HG02870 (cell line): ENCODE measurements at regions not wholly inside any gene's neighbourhood (a gene's known extent, or its start where the extent isn't known, plus 50 kb on each side); places are given as distances from the start of the nearest gene placed in this dataset.
"Not testable (repeated sequence)": the region's sequence is repeated elsewhere in the genome, so short reads cannot be mapped to it uniquely, and the experiment has no call there.

Experiments
- ATAC-seq: cut with Tn5 transposase; IDR thresholded peaks from one replicate; pipeline ENCODE4 v1.9.1; 2021; ENCODE audit warnings: mild to moderate bottlenecking, moderate library complexity; ENCODE audit not compliant: unreplicated experiment

DNA sequence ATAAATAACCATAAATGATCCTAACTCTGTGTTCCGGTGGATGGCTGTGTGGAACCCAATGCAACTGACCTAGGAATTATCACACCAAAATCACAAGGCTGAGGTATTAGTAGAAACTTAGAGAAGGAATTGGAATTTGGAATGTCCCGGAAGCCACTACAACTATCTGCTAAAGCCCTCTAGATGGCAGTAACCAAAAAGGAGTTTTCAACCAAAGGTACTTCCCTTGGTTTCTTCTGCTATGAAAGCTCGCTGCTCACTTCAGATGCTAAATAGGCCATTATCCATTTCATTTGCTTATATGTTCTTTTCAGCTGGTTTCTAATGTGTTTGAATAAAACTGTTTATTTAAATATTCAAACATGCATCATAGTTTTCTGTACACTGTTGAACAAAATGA, 1589.1 kb upstream of the SPRY2 start:
- no peak for ATAC-seq

DNA sequence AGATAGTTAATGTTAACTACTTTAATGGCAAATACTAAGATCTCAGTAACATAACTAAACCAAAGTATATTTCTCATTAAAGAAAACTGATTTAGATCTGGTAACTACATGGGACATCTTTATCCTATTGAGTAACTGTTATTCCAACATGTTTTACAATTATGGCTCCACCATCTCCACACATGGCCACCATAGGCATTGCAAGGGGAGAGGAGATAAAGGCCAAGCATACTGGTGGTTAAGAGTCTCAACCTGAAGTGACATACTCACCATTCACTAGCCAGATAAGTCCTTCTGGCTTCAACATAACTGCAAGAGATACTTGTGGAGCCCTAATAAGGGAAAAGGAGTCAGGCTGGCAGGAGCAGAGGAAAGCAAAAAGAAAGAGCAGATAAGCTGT, 1586.4 kb upstream of the SPRY2 start:
- ATAC-seq = no peak

DNA sequence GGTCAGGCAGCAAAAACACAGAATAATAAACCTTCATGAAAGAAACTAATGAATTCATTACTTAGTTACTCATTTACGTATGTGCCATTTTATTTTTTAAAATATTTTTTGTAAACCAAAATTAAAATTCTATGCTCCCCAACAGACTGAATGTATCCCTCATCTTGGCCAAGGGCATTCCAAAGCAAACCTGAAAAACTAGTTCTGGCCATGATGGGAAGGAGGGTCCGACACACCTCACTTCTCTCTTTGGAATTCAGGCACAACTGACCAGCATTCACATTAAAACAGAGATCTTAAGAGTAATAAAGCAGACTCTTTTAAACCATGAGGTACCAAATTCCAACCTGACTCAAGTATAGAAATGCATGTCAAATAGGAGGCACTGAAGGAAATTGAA, 1576.9 kb upstream of the SPRY2 start:
- no peak for ATAC-seq

DNA sequence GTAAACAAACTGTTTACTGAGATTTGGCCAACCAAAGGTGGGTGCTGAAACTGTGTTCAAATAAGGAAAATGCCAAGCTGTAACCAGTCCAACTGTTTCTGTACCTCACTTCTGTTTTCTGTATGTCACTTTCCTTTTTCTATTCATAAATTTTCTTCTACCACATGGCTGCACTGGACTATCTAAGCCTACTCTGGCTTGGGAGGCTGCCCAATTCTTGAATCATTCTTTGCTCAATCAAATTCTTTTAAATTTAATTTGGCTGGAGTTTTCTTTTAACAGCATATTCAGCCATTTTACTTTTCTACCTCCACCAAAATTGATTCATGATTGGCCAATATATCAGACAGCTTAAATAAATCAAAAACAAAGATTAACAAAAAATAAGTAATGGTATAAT, 1575.5 kb upstream of the SPRY2 start:
- no peak for ATAC-seq

DNA sequence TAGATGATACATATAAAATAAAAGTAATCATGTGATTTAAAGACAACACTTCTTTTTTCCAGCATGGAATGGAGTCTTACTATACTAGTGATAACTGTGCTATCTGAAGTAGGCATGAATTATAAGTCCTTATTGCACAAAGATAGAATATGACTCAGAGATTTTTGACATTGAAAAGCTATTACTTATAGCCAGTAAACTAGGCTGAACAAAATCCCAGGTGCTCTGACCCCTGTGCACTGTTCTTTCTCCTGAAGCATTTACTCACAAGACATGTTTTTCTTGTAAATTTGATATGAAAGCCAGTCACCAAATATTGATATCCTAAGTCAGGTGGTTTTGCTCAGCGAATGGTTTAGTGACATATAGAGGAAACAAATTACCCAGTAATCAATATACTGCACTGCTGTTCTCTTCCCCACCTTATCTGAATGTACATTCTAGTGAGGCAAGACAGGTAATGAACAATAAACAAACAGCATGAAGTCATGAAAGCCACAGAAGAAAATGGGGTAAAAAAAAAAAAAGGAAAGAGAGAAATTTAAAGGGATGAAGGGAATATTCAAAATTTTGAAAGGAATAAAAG, 1567.0 kb upstream of the SPRY2 start:
- no peak for ATAC-seq

DNA sequence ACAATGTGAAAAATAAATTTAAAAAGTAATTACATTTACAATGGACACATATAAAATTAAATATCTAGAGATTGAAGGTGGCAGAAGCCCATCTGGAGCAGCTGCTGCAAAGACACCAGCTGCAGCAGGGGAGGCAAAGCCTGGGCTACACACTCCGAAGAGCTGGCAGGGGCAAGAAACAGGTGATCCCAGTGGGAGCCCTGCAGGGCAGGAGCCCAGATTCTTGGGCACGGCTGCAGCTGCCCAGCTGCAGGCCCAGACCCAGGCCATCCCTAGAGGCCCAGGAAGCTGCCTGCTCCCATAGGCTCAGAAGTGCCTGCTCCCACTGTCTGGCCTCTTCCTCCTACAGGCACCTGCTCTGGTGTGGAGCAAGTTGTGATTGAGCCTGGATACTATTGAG, 1547.9 kb upstream of the SPRY2 start:
- no peak for ATAC-seq

DNA sequence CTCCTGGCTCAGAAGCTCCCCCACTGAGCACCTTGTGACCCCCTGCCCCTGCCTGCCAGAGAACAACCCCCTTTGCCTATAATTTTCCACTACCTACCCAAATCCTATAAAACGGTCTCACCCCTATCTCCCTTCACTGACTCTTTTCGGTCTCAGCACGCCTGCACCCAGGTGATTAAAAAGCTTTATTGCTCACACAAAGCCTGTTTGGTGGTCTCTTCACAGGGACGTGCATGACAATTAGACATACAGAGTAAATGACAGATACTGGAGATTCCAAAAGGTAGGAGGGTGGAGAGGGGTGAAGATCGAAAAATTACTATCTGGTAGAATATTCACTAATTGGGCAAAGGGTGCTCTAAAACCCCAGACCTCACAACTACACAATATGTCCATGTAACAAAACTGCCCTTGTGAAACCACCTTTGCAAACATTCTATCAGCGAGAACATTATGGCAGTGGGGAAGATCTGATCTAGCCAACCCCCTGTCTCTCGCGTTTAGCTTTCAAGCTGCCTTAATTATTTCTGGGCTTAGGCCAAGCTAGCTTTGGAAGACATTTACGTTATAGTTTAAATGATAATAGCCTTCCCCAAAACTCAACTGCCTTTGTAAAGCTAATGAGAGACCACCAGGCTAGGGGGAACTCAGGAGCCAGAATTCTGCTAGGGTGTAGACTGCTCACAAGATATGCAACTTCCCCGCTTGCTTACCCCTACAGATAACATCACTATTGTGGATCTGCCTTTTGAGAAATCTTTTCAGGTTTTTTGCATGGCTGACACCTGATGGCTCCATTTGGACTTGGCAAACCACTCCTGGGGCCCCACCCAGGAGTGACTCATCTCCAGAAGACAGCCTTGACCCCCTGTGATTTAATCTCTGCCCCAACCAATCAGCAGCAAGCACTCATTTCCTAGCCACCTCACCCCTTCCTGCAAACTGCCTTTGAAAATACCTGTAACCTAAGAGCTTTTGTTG, 1534.0 kb upstream of the SPRY2 start:
- no peak for ATAC-seq

DNA sequence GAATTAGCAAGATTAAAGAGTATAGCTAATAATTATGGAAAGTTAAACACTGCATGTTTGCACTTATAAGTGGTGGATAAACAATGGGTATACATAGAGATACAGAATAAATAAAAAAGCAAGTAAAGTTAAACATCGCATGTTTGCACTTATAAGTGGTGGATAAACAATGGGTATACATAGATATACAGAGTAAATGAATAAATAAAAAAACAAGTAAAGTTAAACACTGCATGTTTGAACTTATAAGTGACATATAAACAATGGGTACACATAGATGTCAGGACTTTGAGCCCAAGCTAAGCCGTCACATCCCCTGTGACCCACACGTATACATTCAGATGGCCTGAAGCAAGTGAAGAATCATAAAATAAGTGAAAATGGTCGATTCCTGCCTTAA, 1533.3 kb upstream of the SPRY2 start:
- no peak for ATAC-seq

DNA sequence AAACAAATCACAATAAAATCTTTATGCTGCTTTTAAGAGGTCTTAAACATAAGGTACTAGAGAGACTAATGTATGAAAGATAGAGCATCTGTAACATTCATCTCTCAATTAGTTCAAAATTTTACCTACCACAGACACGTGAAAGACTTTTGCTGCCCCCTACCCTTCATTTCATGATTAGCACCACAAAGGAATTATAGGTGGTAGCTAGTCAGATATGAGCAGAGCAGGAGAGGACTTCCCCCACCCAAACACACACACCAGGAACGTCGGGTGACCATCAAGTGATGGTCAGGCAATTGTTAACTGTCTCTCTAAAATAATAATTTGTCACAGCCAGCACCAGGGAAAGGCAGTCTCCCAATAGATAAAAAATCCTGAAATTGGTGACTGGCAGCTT, 1531.7 kb upstream of the SPRY2 start:
- no peak for ATAC-seq

DNA sequence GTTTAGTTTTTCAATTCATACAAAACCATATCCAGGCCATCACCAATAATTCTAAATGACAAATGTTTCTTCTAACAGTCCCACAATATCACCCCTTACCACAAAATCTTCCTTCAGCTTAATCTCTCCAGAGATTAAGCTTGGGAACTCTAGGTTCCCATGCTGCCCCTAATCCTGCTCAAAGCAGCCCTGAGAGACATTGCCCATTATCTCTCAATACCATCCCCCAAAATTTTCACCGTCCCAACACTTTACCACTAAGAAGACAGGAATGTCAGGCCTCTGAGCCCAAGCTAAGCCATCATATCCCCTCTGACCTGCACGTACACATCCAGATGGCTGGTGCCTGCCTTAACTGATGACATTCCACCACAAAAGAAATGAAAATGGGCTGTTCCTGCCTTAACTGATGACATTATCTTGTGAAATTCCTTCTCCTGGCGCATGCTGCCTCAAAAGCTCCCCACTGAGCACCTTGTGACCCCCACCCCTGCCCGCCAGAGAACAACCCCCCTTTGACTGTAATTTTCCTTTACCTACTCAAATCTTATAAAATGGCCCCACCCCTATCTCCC, 1530.9 kb upstream of the SPRY2 start:
- ATAC-seq = not testable (repeated sequence)

DNA sequence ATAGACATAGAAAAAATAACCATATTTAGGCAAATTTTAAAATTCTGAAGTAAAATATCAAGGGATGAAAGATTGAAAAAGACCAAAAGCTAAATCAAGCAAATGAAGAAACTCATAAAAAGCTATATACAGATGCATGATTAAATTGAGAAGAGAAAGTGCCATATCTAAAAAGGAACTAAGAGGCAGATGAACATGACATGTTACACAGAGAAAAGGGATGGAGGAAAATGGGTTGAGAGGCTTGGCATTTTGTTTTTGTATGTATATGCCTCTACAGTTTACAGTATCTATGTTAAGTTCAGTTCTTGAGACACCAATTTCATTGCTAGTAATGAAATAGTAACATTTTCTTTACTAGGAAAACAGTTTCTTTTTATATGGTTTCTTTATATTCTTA, 1507.4 kb upstream of the SPRY2 start:
- ATAC-seq = no peak

DNA sequence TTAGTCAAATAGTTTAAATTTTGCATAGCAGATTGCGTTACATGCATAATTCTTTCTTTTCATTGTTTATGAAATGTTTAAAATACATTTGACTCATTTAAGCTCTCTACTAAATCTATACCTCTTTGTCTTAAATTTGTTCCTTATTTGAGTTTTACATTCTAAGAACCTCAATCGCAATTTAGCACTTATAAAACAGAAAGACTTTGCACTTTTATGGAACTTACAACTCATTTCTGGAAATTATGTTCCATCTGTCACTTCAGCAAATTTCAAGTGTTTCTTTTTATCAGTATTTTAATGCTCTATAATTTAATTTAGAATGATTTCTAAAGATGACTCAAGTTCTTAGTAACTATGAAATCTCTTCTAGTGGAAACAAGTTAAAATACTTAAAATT, 1505.8 kb upstream of the SPRY2 start:
- ATAC-seq = no peak

DNA sequence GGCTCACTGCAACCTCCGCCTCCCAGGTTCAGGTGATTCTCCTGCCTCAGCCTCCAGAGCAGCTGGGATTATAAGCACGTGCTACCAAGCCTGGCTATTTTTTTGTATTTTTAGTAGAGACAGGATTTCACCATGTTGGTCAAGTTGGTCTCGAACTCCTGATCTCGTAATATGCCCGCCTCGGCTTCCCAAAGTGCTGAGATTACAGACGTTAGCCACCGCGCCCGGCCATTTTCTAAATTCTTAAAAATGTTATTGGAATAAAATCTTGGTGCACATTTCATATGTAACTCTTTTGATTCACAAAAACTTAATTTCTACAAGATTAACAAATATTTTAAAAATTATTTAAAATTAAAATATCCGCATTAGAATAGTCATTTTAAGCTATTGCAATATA, 1480.3 kb upstream of the SPRY2 start:
- ATAC-seq = no peak

DNA sequence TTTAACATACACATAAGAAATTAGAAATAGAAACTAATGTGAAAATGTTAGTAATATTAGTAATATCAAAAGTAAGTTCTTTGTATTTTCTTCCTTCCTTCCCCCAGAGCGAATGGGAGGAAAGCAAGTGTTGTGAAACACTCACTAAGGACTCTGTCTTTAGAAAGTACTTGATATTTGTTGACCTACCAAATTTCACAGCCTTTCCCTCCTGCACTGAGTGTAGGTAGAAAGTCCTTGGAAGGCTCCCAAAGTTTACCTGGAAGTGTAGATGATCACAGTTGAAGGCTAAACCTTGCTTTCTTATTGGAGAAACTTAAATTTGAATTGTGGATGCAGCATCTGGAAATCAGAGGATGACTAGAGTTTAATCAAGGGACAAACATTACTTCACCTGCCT, 1459.5 kb upstream of the SPRY2 start:
- no peak for ATAC-seq

DNA sequence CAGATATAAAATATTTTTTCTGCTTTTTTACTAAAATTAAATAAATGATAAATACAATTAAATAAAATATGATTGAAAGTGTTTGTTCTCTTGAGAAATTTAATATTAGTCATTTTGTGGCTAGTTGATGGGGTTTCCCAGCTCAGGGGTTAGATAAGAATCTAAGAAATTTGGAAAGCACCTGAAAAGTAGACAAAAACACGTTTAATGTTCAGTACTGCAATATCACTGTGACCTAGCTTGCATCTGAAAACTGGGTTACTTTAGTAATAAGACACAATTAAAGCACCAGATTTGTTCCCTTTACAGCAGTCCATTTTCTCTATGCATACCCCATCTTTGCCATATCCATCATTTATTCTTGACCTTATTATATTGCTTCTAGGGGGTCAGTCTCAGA, 1454.8 kb upstream of the SPRY2 start:
- no peak for ATAC-seq

DNA sequence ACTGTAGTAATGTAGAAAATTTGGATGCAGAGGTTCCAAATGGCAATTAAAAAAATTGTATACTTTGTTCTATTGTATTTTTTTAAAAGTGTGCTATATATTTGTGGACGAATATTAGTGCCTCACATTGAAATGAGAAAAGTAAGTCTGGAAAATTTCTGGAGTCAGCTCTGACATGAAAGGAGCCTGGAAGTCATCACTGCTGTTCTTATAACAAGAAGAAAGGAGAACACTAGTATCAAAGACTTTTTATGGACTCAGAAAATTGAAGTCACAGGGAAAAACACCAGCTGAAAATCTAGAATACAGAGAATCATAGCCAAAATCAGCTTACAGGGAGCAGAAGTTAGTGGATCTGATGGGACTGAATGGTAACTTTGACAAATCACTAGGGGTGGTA, 1450.7 kb upstream of the SPRY2 start:
- ATAC-seq = no peak

DNA sequence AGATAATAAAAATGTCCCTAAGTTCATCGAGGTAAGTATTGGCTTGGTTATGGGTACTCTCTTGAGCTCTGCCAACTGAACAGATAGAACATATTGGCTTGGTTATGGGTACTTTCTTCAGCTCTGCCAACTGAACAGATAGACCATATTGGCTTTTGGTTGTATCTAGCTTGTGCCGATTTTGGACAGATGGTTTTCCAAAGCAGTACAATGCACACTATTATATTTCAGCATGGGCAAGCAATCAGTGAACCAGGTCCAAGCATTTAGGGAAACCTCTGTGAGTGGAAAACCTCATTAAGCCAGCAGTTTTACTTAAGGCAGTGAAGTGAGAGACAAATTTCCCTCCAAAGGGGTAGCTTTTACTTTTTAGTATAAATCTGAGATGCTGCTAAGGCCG, 1440.5 kb upstream of the SPRY2 start:
- ATAC-seq = no peak

DNA sequence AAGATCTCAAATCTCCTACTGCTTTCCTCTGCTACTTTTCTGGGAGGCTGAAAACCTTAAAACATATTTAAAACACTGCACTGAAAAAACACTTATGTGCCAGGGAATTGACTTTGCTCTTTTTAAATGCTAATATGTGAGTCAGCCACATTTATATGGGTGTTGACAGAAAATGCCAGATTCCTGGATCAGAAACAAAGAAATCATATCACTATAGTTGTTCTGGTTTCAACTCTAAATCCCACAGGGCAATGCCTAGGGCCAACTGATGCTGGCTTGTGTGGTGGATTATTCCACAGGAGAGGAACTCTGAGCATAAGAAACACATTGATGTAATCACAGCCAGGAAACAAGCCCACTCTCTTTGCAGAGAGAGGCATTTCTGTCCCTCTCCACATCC, 1439.0 kb upstream of the SPRY2 start:
- no peak for ATAC-seq

DNA sequence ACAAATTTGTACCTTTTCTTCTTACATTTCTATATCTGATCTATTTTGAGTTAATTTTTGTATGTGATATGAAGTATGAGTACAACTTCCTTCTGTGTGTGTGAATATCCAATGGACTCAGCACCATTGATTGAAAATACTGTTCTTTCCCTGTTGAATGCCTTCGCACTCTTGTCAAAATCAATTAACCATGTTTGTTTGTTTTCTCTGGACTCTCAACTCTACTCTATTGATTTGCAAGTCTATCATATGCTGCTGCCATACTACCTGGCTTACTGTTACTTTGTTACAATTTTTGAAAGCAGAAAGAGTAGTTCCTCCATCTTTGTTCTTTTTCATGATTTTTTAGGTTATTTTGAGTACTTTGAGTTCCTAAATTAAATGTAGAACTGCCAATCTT, 1437.4 kb upstream of the SPRY2 start:
- ATAC-seq = no peak

DNA sequence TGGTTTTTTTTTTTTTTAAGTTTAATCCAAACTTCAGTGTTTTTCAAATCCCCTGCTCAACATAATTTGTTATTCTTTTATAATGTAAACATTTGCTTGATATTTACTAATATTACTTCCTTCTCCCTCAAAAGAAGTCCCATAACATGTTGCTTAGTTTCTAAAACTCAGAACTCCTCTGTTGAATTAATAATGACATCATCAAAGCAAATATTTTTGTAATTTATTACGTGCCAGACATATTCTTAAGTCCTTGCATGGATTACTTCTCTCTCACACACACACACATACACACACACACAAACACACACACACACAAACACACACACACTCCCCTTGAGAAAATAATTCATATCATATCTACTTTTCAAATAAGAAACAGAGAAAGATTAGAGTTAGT, 1432.3 kb upstream of the SPRY2 start:
- ATAC-seq = no peak

DNA sequence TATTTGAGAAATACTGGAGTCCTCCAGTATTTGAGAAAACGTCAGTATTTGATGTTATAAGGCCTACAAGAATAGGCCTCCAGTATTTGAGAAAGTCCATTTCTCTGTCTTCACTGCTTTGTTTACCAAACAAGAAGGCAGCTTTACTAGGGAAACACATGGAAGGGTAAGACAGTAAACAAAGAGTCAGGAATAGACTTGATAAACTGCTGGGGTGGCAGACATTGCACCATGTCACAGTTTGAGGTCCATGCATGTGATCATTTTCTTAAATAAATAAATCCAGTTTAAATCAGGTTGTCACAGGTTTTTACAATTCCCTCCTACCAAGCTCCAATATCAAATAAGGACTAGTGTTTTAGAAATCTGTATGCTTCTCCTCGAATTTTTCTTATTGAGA, 1431.0 kb upstream of the SPRY2 start:
- ATAC-seq = no peak

DNA sequence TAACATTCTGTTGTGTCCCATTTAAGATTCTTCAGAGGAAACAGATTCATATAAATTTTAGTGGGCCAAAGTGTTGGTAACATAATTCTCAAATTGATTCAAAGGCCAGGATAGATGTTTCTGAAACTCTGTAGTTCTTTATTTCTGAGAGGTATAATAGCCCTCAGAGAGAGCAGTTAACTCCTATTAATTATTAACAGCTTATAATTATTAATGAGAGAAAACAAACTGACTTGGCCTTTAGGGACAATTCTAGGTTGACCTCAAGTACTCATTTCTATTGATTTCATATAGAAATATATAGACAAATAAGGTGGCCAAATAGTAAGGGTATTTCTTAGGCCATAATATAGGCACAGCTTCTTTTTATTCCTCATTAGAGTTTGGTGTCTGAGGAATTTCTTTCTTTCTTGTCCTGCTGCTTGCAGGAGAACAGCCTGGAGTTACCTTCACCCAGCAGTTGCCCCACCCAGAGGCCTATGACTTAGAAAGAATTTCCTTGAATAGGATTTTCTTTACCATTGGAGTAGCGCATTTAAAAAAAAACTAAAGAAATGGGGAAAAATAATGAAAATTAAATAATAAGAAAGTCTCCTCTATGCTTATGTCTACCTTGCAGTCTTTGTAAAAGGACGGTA, 1430.1 kb upstream of the SPRY2 start:
- ATAC-seq = no peak
